K562 (cell line): ENCODE measurements at regions not wholly inside any gene's neighbourhood (a gene's known extent, or its start where the extent isn't known, plus 50 kb on each side); places are given as distances from the start of the nearest gene placed in this dataset.

Experiments used
- ATAC-seq: fragments of 200-7000 bp; cut with Tn5 transposase; 3 replicates; pipeline ENCODE4 v1.9.1; 2020; ENCODE audit warnings: moderate library complexity
- BruUV-seq: library from RNA; stranded (reverse); fragments of 400-500 nt; replicated peaks from 2 replicates; lab custom pipeline; 2021; lab: Mats Ljungman, UMichigan
- CTCF ChIA-PET: fragments of 300-600 bp; formaldehyde crosslinking; extraction: SDS; loops from one replicate; lab custom pipeline; 2021; ENCODE audit warnings: low intra/inter-chr PET ratio; lab: Yijun Ruan, JAX
- POLR2A ChIA-PET: fragments of 300-600, 350-650 bp; sonication (Branson Sonifier 250); formaldehyde crosslinking; extraction: SDS; loops from one replicate; lab custom pipeline; 2021; ENCODE audit warnings: antibody characterized with exemption, inconsistent platforms; lab: Yijun Ruan, JAX
- DNase-seq, 4 experiments: peaks; one replicate each; pipeline versions ENCODE4 v3.0.0 to v3.0.0-alpha.2; 2011 to 2018; ENCODE audit warnings: low spot score in 3 of 4, mixed read lengths in 3 of 4; ENCODE audit errors: extremely low read depth in 1 of 4
- FAIRE-seq: peaks from 2 replicates; lab custom pipeline; 2011; peaks lifted over from hg19 to GRCh38; lab: Jason Lieb, UNC
- H2AFZ ChIP-seq: 2 replicates; pipeline ENCODE4 v1.6.0; 2011; ENCODE audit warnings: low read depth, low read length, control low read depth, inconsistent platforms
- H3K27ac ChIP-seq: fragments of 200-600 bp; 3 replicates; pipeline ENCODE4 v1.8.0; 2011; ENCODE audit warnings: low read depth, mild to moderate bottlenecking, control low read depth, inconsistent platforms, low read length, moderate library complexity, mixed read lengths; ENCODE audit errors: extremely low read depth
- H3K27me3 ChIP-seq, 2 experiments: fragments of 300-600 bp in 1 of 2; 2 replicates in 1 of 2; 3 replicates in 1 of 2; pipeline versions ENCODE4 v1.6.0 to v1.8.0; 2011; ENCODE audit warnings: inconsistent platforms in 2 of 2, low read length in 2 of 2, mild to moderate bottlenecking in 1 of 2, mixed read lengths in 1 of 2, moderate library complexity in 1 of 2; ENCODE audit not compliant: control insufficient read depth in 2 of 2, insufficient read depth in 2 of 2
- H3K36me3 ChIP-seq: fragments of 300-600 bp; 3 replicates; pipeline ENCODE4 v1.8.0; 2011; ENCODE audit warnings: mild to moderate bottlenecking, low read length, inconsistent platforms; ENCODE audit not compliant: control insufficient read depth, insufficient read depth
- H3K4me1 ChIP-seq, 2 experiments: fragments of 200-600 bp in 1 of 2; replicated peaks in 1 of 2; 2 replicates in 1 of 2; 3 replicates in 1 of 2; pipeline versions ENCODE4 v1.5.1 to v1.8.0; 2011; ENCODE audit warnings: inconsistent platforms in 2 of 2, low read length in 2 of 2, mild to moderate bottlenecking in 1 of 2, mixed read lengths in 1 of 2, moderate library complexity in 1 of 2; ENCODE audit not compliant: control insufficient read depth in 2 of 2, insufficient read depth in 2 of 2
- H3K4me2 ChIP-seq: 2 replicates; pipeline ENCODE4 v1.6.1; 2011; ENCODE audit warnings: low read length, control low read depth, inconsistent platforms, mixed read lengths; ENCODE audit not compliant: insufficient read depth
- H3K4me3 ChIP-seq: fragments of 200-600 bp; sonication (generic), shearing (Covaris generic); 2 replicates; pipeline ENCODE4 v1.5.1; 2016; ENCODE audit warnings: control low read depth, inconsistent platforms
- H3K79me2 ChIP-seq: fragments of 200-600 bp; 3 replicates; pipeline ENCODE4 v1.8.0; 2011; ENCODE audit warnings: low read length, inconsistent platforms; ENCODE audit not compliant: control insufficient read depth, insufficient read depth
- H3K9ac ChIP-seq, 2 experiments: 2 replicates each; pipeline versions ENCODE4 v1.6.0 to v1.6.1; 2011; ENCODE audit warnings: low read depth in 2 of 2, low read length in 2 of 2, control low read depth in 1 of 2, inconsistent platforms in 1 of 2, mild to moderate bottlenecking in 1 of 2, mixed read lengths in 1 of 2; ENCODE audit not compliant: insufficient read depth in 1 of 2
- H3K9me1 ChIP-seq: one replicate; pipeline ENCODE4 v1.6.0; 2011; ENCODE audit warnings: inconsistent platforms, mild to moderate bottlenecking, low read length, moderate library complexity; ENCODE audit not compliant: control insufficient read depth, insufficient read depth
- H3K9me3 ChIP-seq: replicated peaks from 2 replicates; pipeline ENCODE4 v1.5.1; 2011; ENCODE audit warnings: low read depth, low read length, inconsistent platforms; ENCODE audit not compliant: control insufficient read depth, insufficient read depth
- H4K20me1 ChIP-seq: replicated peaks from 2 replicates; pipeline ENCODE4 v1.6.1; 2011; ENCODE audit warnings: low read length, inconsistent platforms, mixed read lengths; ENCODE audit not compliant: control insufficient read depth, insufficient read depth
- CHD1 ChIP-seq: fragments of 200-600 bp; sonication (generic); IDR thresholded peaks from one replicate; pipeline ENCODE4 v1.6.1; 2012; ENCODE audit warnings: mild to moderate bottlenecking, moderate library complexity, low read length, inconsistent platforms
- GABPB1 ChIP-seq: sonication (generic); formaldehyde crosslinking; IDR thresholded peaks from 2 replicates; pipeline ENCODE4 v1.8.0; 2022; ENCODE audit warnings: mild to moderate bottlenecking, missing genetic modification reagents
- LCOR ChIP-seq: sonication (generic); formaldehyde crosslinking; IDR thresholded peaks from 2 replicates; pipeline ENCODE4 v1.8.0; 2022; ENCODE audit warnings: mild to moderate bottlenecking, missing genetic modification reagents
- MAFF ChIP-seq: IDR thresholded peaks from 2 replicates; pipeline ENCODE4 v1.6.1; 2012; ENCODE audit warnings: low read length, improper control_type of control experiment
- NFATC3 ChIP-seq: fragments of 450-650 bp; IDR thresholded peaks from 2 replicates; pipeline ENCODE4 v1.6.1; 2017; ENCODE audit warnings: mild to moderate bottlenecking
- SP2 ChIP-seq: IDR thresholded peaks from 2 replicates; pipeline ENCODE4 v1.6.1; 2011; ENCODE audit warnings: mild to moderate bottlenecking, low read depth, low read length, moderate library complexity; ENCODE audit not compliant: poor library complexity, severe bottlenecking; ENCODE audit errors: extremely low read depth
- SPI1 ChIP-seq: IDR thresholded peaks from 2 replicates; pipeline ENCODE4 v1.6.1; 2011; ENCODE audit warnings: low read depth, low read length, control low read depth, borderline replicate concordance
- ZNF124 ChIP-seq: sonication (generic); formaldehyde crosslinking; IDR thresholded peaks from 2 replicates; pipeline ENCODE4 v1.8.1; 2022; ENCODE audit warnings: missing genetic modification reagents
- ZNF778 ChIP-seq: fragments of 450-650 bp; formaldehyde crosslinking; IDR thresholded peaks from 2 replicates; pipeline ENCODE4 v1.4.0; 2020; ENCODE audit warnings: mild to moderate bottlenecking, moderate library complexity
- WGBS: fragments of 100-300 bp; shearing (Covaris generic); methylation state at CpG from one replicate; pipeline ENCODE4 v1.1.6; 2016; ENCODE audit warnings: low coverage, mixed read lengths; ENCODE audit not compliant: insufficient coverage; ENCODE audit errors: missing lambda C conversion rate; 5-methylcytosine and 5-hydroxymethylcytosine counted together
- in situ Hi-C: fragments of 300-500 bp; cut with MboI; formaldehyde crosslinking; loops from 4 replicates; pipeline ENCODE4 v1.15.0; 2018; ENCODE audit warnings: inconsistent platforms, mixed read lengths
- intact Hi-C: fragments of 100-400 bp; cut with micrococcal nuclease; formaldehyde crosslinking; loops from 2 replicates; pipeline ENCODE4 v1.14.2; 2022

DNA sequence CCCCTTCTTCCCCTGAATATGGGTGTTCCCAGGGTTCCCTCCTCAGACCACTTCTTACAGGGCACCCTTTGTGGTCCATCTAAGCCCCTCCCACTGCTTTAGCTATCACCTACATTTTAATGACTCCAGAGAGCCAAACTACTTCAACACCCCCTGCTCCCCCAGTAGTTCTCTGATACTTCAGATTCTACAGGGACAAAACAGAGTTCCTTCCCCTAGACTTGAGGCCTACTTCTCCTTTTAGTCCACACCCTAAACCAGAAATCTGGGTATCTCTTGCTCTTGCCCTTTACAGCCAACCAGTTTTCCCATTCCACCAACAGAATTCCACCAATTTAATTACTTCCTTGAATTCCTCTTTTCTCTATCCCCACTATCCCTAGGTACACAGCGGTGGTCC is 107.2 kb downstream of the KCNRG start:
- DNase-seq, result peak; percentile 10 to 38 (median 21)
- intact Hi-C loops (no loop called here), in situ Hi-C loops (no loop called here)
- FAIRE-seq, result no peak
- no peaks in the 10 kb centered on the region for H3K9me1 ChIP-seq
- no peak overlapping the region for H3K4me3 ChIP-seq
- 0 out of 2 replicates have a peak overlapping the region, but pooled peaks have one; percentile 40 for H2AFZ ChIP-seq
- no TSS peak for BruUV-seq
- no peaks in the 10 kb centered on the region for H4K20me1 ChIP-seq
- TF ChIP-seq ZNF778 (CRISPR knock-in tag) (no peak), GABPB1 (CRISPR knock-in tag) (no peak), SPI1 (0 out of 2 replicates have a peak, but pooled peaks have one; percentile 36), MAFF (no peak), NFATC3 (no peak), SP2 (no peak), CHD1 (no peak), LCOR (no peak), ZNF124 (no peak)
- WGBS, result 73% methylated on average over 1 of the region's 1 CpG
- H3K4me1 ChIP-seq, result peaks cover 27 to 35% of the 10 kb centered on the region in 2 experiments; a peak in 4 of 5 replicates
- H3K79me2 ChIP-seq, result peaks cover 56% of the 10 kb centered on the region
- H3K27ac ChIP-seq, result peak overlapping the region; percentile 90
- no peaks in the 10 kb centered on the region for H3K27me3 ChIP-seq
- H3K36me3 ChIP-seq, result peaks cover 3% of the 10 kb centered on the region; the same call in 1 of the 3 replicates
- H3K9ac ChIP-seq, result peak overlapping the region in 1 of 2 experiments; percentile 86; a peak in 2 of 4 replicates
- CTCF ChIA-PET, result no interaction called here
- ATAC-seq, result no peak
- POLR2A ChIA-PET, result interaction anchor here (1.3 kb wide), 2 partner anchors 13 to 186 kb away, joined by 4 to 5 read pairs; partner anchors contain the start of gene SPRYD7
- H3K9me3 ChIP-seq, result no peaks in the 10 kb centered on the region
- H3K4me2 ChIP-seq, result peak overlapping the region; percentile 89; the same call in 1 of the 2 replicates
